T-cell (primary cell): ENCODE measurements at regions not wholly inside any gene's neighbourhood (a gene's known extent, or its start where the extent isn't known, plus 50 kb on each side); places are given as distances from the start of the nearest gene placed in this dataset.

Experiments used
- ATAC-seq, 4 experiments: fragments of 200-7000 bp in 3 of 4; fragments of 150-1000 bp in 1 of 4; cut with Tn5 transposase; replicated peaks in 1 of 4; 1 replicate in 3 of 4; 2 replicates in 1 of 4; pipeline ENCODE4 v1.10.0; 2021; ENCODE audit warnings: moderate library complexity in 3 of 4, mild to moderate bottlenecking in 2 of 4, moderate number of reproducible peaks in 1 of 4
- CTCF ChIA-PET, 2 donors: fragments of 300-600 bp; sonication (Branson Sonifier 250); formaldehyde crosslinking; loops; one replicate each; lab custom pipeline; 2022; ENCODE audit warnings: antibody characterized with exemption in 2 of 2; lab: Charles Lee
- POLR2A ChIA-PET, 2 donors: fragments of 300-600 bp; sonication (Branson Sonifier 250); formaldehyde crosslinking; loops; one replicate each; lab custom pipeline; 2022; ENCODE audit warnings: antibody characterized with exemption in 2 of 2; lab: Charles Lee
- DNase-seq, 35 experiments: peaks; one replicate each; pipeline versions ENCODE4 v3.0.0 to v3.0.0-alpha.2; 2013 to 2023
- H3K27ac ChIP-seq: one replicate; pipeline ENCODE4 v1.5.1; 2013; ENCODE audit warnings: low read length
- H3K27me3 ChIP-seq, 2 experiments: replicated peaks in 1 of 2; 1 replicate in 1 of 2; 2 replicates in 1 of 2; pipeline versions ENCODE4 v1.6.1 to v1.7.0; 2013; ENCODE audit warnings: low read length in 1 of 2, mixed read lengths in 1 of 2; ENCODE audit not compliant: control insufficient read depth in 2 of 2, insufficient read depth in 2 of 2; ENCODE audit errors: extremely low read depth in 1 of 2
- H3K36me3 ChIP-seq, 2 donors: 1 replicate in 1 of 2; 2 replicates in 1 of 2; pipeline versions ENCODE4 v1.6.1 to v1.7.0; 2013; ENCODE audit warnings: low read length in 1 of 2; ENCODE audit not compliant: control insufficient read depth in 2 of 2, insufficient read depth in 1 of 2; ENCODE audit errors: extremely low read depth in 1 of 2
- H3K4me1 ChIP-seq, 2 experiments: 1 replicate in 1 of 2; 2 replicates in 1 of 2; pipeline versions ENCODE4 v1.6.1 to v1.7.0; 2013; ENCODE audit warnings: low read length in 2 of 2, mixed read lengths in 1 of 2; ENCODE audit not compliant: insufficient read depth in 2 of 2, control insufficient read depth in 1 of 2; ENCODE audit errors: extremely low read depth in 1 of 2
- H3K4me3 ChIP-seq, 2 donors: 1 replicate in 1 of 2; 2 replicates in 1 of 2; pipeline versions ENCODE4 v1.5.1 to v1.7.0; 2013; ENCODE audit warnings: mild to moderate bottlenecking in 2 of 2, low read length in 1 of 2, moderate library complexity in 1 of 2; ENCODE audit not compliant: control insufficient read depth in 1 of 2; ENCODE audit errors: extremely low read depth in 1 of 2
- H3K9me3 ChIP-seq: 2 replicates; pipeline ENCODE4 v1.7.0; 2013
- H3K27ac Mint-ChIP-seq, 2 donors: one replicate each; pipeline ENCODE4 v1.8.0; 2020 to 2021; ENCODE audit warnings: mild to moderate bottlenecking in 2 of 2, mixed read lengths in 2 of 2
- H3K27me3 Mint-ChIP-seq, 2 donors: one replicate each; pipeline ENCODE4 v1.8.0; 2021 to 2022; ENCODE audit warnings: mixed read lengths in 2 of 2
- H3K36me3 Mint-ChIP-seq: one replicate; pipeline ENCODE4 v1.8.0; 2021; ENCODE audit warnings: mixed read lengths
- H3K4me1 Mint-ChIP-seq, 3 donors: one replicate each; pipeline ENCODE4 v1.8.0; 2020 to 2022; ENCODE audit warnings: mixed read lengths in 3 of 3, mild to moderate bottlenecking in 1 of 3
- H3K4me3 Mint-ChIP-seq, 3 donors: one replicate each; pipeline ENCODE4 v1.8.0; 2020 to 2022; ENCODE audit warnings: mild to moderate bottlenecking in 3 of 3, mixed read lengths in 3 of 3, moderate library complexity in 3 of 3
- H3K9me3 Mint-ChIP-seq, 3 donors: one replicate each; pipeline ENCODE4 v1.8.0; 2020 to 2022; ENCODE audit warnings: mixed read lengths in 3 of 3
- WGBS: methylation state at CpG from one replicate; pipeline ENCODE4 v1.1.5; 2013; ENCODE audit warnings: missing lambda C conversion rate; ENCODE audit not compliant: insufficient coverage; 5-methylcytosine and 5-hydroxymethylcytosine counted together

DNA sequence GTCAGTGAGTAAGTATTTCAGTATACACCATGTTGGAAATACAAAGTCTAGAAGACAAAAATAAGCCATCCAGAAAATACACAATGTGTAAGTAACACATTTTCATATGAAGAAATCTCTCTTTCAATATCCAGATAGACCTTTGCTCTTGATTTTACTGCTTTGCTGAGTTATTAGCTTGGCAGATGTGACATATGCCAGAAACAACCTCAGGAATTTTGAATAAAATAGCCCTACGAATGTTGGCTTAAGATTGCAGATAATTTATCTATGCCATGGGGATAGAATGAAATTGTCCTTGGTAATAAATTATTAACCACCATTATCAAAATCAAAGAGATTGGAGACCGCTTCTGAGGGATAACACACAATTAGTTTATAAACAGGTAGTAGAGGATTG, 1036.9 kb upstream of the EPHA7 start:
- H3K36me3 ChIP-seq, result no peaks in the 10 kb centered on the region
- no peaks in the 10 kb centered on the region for H3K4me1 Mint-ChIP-seq
- no peaks in the 10 kb centered on the region for H3K27me3 ChIP-seq
- POLR2A ChIA-PET, result no interaction called here
- H3K9me3 ChIP-seq, result no peaks in the 10 kb centered on the region
- DNase-seq (no peak), ATAC-seq (no peak)
- WGBS, result no CpG with 5 or more reads among the region's 2 CpGs
- CTCF ChIA-PET, result no interaction called here
- H3K4me3 Mint-ChIP-seq, result no peak overlapping the region
- no peak overlapping the region for H3K27ac Mint-ChIP-seq
- no peak overlapping the region for H3K4me3 ChIP-seq
- H3K9me3 Mint-ChIP-seq, result peaks cover 4 to 15% (median 7%) of the 10 kb centered on the region in 3 donors
- H3K27me3 Mint-ChIP-seq, result no peaks in the 10 kb centered on the region
- no peaks in the 10 kb centered on the region for H3K36me3 Mint-ChIP-seq
- no peaks in the 10 kb centered on the region for H3K4me1 ChIP-seq
- H3K27ac ChIP-seq, result no peak overlapping the region

DNA sequence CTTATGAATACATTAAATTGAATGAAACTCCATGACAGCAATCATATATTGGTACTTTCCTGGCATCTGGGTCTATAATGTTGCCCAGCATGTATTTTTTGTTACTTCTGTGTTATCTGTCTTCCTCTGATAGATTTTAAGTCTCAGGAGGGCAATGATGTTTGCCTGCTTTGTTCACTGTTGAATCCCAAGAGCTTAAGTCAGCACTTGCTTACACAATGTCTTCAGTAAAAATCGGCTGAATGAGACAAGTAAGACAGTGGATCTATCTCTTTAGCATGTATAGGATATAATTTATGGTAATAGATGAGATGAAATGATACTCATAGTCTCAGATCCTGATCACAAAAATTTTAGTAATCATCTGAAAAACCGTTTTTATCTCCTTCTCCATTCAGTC, 1034.9 kb upstream of the EPHA7 start:
- Mint-ChIP-seq H3K36me3 (no peaks in the 10 kb centered on the region), H3K27ac (no peak overlapping the region), H3K9me3 (peaks cover under 1 to 12% (median 4%) of the 10 kb centered on the region in 3 donors), H3K27me3 (no peaks in the 10 kb centered on the region), H3K4me1 (no peaks in the 10 kb centered on the region), H3K4me3 (no peak overlapping the region)
- H3K27ac ChIP-seq, result no peak overlapping the region
- no peaks in the 10 kb centered on the region for H3K9me3 ChIP-seq
- no peaks in the 10 kb centered on the region for H3K4me1 ChIP-seq
- no CpG with 5 or more reads among the region's 2 CpGs for WGBS
- no peak overlapping the region for H3K4me3 ChIP-seq
- POLR2A ChIA-PET, result no interaction called here
- DNase-seq, result no peak
- no peak for ATAC-seq
- no peaks in the 10 kb centered on the region for H3K27me3 ChIP-seq
- CTCF ChIA-PET, result no interaction called here
- H3K36me3 ChIP-seq, result no peaks in the 10 kb centered on the region

DNA sequence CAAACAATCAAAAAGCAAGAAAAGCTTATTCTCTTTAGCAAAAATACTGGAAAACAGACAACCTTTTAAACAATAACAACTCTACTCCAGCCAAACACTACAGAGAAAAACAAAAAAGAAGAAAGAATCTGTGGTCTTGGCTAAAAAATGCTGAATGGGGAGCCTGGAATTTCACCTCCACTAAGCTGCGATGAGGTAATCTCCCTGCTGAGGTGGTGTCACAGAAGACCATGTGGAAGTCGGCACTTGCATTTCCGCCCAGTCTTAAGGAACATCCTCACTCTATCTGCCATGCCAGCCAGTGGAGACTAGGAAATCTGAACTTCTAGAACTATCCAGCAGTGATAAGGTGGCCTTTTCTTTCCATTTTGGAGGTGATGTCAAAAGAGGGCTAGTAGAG, 1026.8 kb upstream of the EPHA7 start:
- WGBS, result 100% methylated on average over 1 of the region's 3 CpGs
- no peaks in the 10 kb centered on the region for H3K36me3 Mint-ChIP-seq
- H3K9me3 Mint-ChIP-seq, result peaks cover 0 to 13% (median 7%) of the 10 kb centered on the region in 3 donors
- Histone ChIP-seq H3K9me3 (no peaks in the 10 kb centered on the region), H3K27me3 (no peaks in the 10 kb centered on the region), H3K4me3 (no peak overlapping the region), H3K4me1 (no peaks in the 10 kb centered on the region), H3K36me3 (no peaks in the 10 kb centered on the region), H3K27ac (no peak overlapping the region)
- DNase-seq, result no peak
- ATAC-seq, result no peak
- H3K4me3 Mint-ChIP-seq, result no peak overlapping the region
- H3K27ac Mint-ChIP-seq, result no peak overlapping the region
- POLR2A ChIA-PET, result no interaction called here
- H3K27me3 Mint-ChIP-seq, result no peaks in the 10 kb centered on the region
- no peaks in the 10 kb centered on the region for H3K4me1 Mint-ChIP-seq
- CTCF ChIA-PET, result no interaction called here

DNA sequence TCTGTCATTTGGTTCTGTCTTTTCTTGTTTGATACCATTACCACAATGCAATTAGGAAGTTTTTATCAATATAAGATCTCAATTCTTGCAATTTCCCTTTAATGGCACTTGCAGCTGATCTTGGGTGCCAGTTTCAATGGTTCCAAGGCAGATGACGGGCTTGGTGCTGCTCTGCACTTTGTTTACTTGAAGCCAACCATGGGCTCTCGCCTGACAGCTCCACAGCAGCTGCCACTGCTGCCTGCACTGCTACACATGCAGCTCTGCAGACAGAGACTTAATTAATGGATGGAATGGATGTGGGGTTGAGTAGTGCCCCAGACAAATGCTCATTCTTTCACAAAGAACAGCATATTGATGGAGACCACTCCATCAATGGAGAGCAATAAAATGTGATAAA, 1024.3 kb upstream of the EPHA7 start:
- H3K27me3 ChIP-seq, result no peaks in the 10 kb centered on the region
- Mint-ChIP-seq H3K36me3 (no peaks in the 10 kb centered on the region), H3K27me3 (no peaks in the 10 kb centered on the region), H3K9me3 (peaks cover 0 to 11% (median 0%) of the 10 kb centered on the region in 3 donors), H3K4me1 (no peaks in the 10 kb centered on the region), H3K4me3 (no peak overlapping the region), H3K27ac (no peak overlapping the region)
- CTCF ChIA-PET, result no interaction called here
- no peaks in the 10 kb centered on the region for H3K4me1 ChIP-seq
- 44% methylated on average over 1 of the region's 2 CpGs for WGBS
- ATAC-seq (no peak), DNase-seq (no peak)
- H3K4me3 ChIP-seq, result no peak overlapping the region
- H3K9me3 ChIP-seq, result no peaks in the 10 kb centered on the region
- no peaks in the 10 kb centered on the region for H3K36me3 ChIP-seq
- H3K27ac ChIP-seq, result no peak overlapping the region
- POLR2A ChIA-PET, result no interaction called here

DNA sequence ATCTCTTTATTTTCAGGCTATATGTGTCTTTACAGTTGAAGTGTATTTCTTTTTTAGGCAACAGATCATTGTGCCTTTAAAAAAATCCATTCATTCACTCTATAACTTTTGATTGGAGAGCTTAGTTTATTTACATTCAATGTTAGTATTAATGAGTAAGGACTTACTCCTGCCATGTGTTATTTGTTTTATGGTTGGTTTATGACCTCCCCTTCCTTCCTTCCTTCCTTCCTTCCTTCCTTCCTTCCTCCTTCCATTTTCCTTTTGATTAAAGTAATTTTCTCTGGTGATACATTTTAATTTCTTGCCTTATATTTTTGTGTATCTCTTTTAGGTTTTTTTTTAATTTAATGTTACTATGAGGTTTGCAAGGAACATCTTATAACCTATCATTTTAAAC, 1005.3 kb upstream of the EPHA7 start:
- no peak overlapping the region for H3K4me3 Mint-ChIP-seq
- peaks cover 11 to 31% (median 26%) of the 10 kb centered on the region in 3 donors for H3K9me3 Mint-ChIP-seq
- no peak overlapping the region for H3K27ac ChIP-seq
- ATAC-seq (no peak), DNase-seq (no peak)
- no peaks in the 10 kb centered on the region for H3K27me3 ChIP-seq
- H3K36me3 ChIP-seq, result no peaks in the 10 kb centered on the region
- no peaks in the 10 kb centered on the region for H3K9me3 ChIP-seq
- CTCF ChIA-PET, result no interaction called here
- no peaks in the 10 kb centered on the region for H3K27me3 Mint-ChIP-seq
- no peaks in the 10 kb centered on the region for H3K4me1 Mint-ChIP-seq
- no peak overlapping the region for H3K4me3 ChIP-seq
- no peaks in the 10 kb centered on the region for H3K4me1 ChIP-seq
- H3K27ac Mint-ChIP-seq, result no peak overlapping the region
- no peaks in the 10 kb centered on the region for H3K36me3 Mint-ChIP-seq
- POLR2A ChIA-PET, result no interaction called here

DNA sequence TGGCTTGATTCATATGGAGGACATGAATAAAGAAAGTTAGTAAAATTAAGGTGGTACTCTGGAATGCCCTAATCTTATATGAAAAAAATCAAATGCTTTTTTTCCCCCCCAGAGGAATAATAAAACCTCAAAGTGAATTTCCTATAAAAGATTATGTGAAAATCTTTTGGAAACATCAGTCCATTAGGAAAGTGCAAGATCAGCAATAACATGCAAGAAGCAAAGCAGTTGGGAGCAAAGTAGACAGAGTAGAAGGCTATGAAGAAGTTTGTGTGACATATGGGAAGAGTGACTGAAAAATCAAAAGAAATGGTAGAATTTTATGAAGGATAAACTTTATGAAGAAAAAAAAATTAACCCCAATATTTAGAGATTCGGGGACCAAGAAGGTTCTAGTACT, 998.0 kb upstream of the EPHA7 start:
- Mint-ChIP-seq H3K4me3 (no peak overlapping the region), H3K9me3 (peaks cover 4 to 9% (median 4%) of the 10 kb centered on the region in 3 donors), H3K27me3 (no peaks in the 10 kb centered on the region), H3K4me1 (no peaks in the 10 kb centered on the region), H3K27ac (no peak overlapping the region), H3K36me3 (no peaks in the 10 kb centered on the region)
- Histone ChIP-seq H3K27ac (no peak overlapping the region), H3K36me3 (no peaks in the 10 kb centered on the region), H3K27me3 (no peaks in the 10 kb centered on the region), H3K4me1 (no peaks in the 10 kb centered on the region), H3K4me3 (no peak overlapping the region), H3K9me3 (no peaks in the 10 kb centered on the region)
- ChIA-PET POLR2A (no interaction called here), CTCF (no interaction called here)
- ATAC-seq, result no peak
- WGBS, result no CpG with 5 or more reads among the region's 1 CpG
- DNase-seq, result no peak

DNA sequence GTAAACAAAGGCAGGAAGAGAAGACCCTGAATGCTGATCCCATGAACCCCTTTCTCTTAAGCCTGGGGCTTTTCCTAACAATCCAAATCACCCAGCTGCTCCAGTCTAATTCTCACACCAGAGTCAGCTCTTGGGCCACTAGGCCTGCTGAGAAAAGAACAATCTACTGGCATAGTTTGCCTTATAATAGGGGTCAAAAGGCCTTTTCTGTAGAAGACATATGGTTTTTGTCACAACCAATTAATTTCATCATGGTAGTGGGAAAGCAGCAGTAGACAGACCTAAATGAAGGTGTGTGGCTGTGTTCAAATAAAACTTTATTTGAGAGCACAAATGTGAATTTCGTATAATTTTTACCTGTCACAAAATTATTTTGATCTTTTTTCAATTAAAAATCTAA, 994.7 kb upstream of the EPHA7 start:
- H3K4me1 Mint-ChIP-seq, result no peaks in the 10 kb centered on the region
- peaks cover 4 to 7% (median 7%) of the 10 kb centered on the region in 3 donors for H3K9me3 Mint-ChIP-seq
- ChIA-PET CTCF (no interaction called here), POLR2A (no interaction called here)
- no peak for DNase-seq
- H3K27me3 Mint-ChIP-seq, result no peaks in the 10 kb centered on the region
- no peak overlapping the region for H3K27ac Mint-ChIP-seq
- H3K36me3 Mint-ChIP-seq, result no peaks in the 10 kb centered on the region
- H3K27me3 ChIP-seq, result no peaks in the 10 kb centered on the region
- ATAC-seq, result no peak
- no CpG with 5 or more reads among the region's 1 CpG for WGBS
- H3K27ac ChIP-seq, result no peak overlapping the region
- no peaks in the 10 kb centered on the region for H3K36me3 ChIP-seq
- H3K4me3 Mint-ChIP-seq, result no peak overlapping the region
- no peaks in the 10 kb centered on the region for H3K4me1 ChIP-seq
- no peaks in the 10 kb centered on the region for H3K9me3 ChIP-seq
- no peak overlapping the region for H3K4me3 ChIP-seq
